SW 1271 (cell line): ENCODE measurements at regions not wholly inside any gene's neighbourhood (a gene's known extent, or its start where the extent isn't known, plus 50 kb on each side); places are given as distances from the start of the nearest gene placed in this dataset.
"Not testable (repeated sequence)": the region's sequence is repeated elsewhere in the genome, so short reads cannot be mapped to it uniquely, and the experiment has no call there.

Experiments used
- DNase-seq, 2 experiments: peaks; one replicate each; lab custom pipeline; 2025; lab: John Stamatoyannopoulos, UW

GRCh38 chr2:56021136-56021474, 97.5 kb upstream of the EFEMP1 start:
- no peak for DNase-seq

GRCh38 chr2:56021579-56021978, 98.0 kb upstream of the EFEMP1 start:
- DNase-seq, result no peak

- no peak for DNase-seq
These were observed 102.0 kb upstream of the EFEMP1 start for GRCh38 chr2:56025469-56026193.

GRCh38 chr2:56026828-56027227, 103.2 kb upstream of the EFEMP1 start:
- no peak for DNase-seq

- DNase-seq, result no peak
These were observed 106.5 kb upstream of the EFEMP1 start for GRCh38 chr2:56030062-56030461.

- no peak for DNase-seq
These were observed 107.3 kb upstream of the EFEMP1 start for GRCh38 chr2:56030901-56031300.

GRCh38 chr2:56034258-56034657, 110.7 kb upstream of the EFEMP1 start:
- DNase-seq, result no peak

- DNase-seq, result no peak
These were observed 116.6 kb upstream of the EFEMP1 start for GRCh38 chr2:56040189-56040588.

- DNase-seq, result no peak
These were observed 117.3 kb upstream of the EFEMP1 start for GRCh38 chr2:56040834-56041233.

- no peak for DNase-seq
These were observed 123.6 kb upstream of the EFEMP1 start for GRCh38 chr2:56047136-56047535.

GRCh38 chr2:56049233-56049845, 125.8 kb upstream of the EFEMP1 start:
- DNase-seq, result no peak

GRCh38 chr2:56053679-56054078, 130.1 kb upstream of the EFEMP1 start:
- no peak for DNase-seq

GRCh38 chr2:56055405-56055804, 128.4 kb upstream of the CCDC85A start:
- no peak for DNase-seq

GRCh38 chr2:56061327-56061726, 122.5 kb upstream of the CCDC85A start:
- DNase-seq, result not testable (repeated sequence)

- DNase-seq, result no peak
These were observed 115.0 kb upstream of the CCDC85A start for GRCh38 chr2:56068746-56069145.

GRCh38 chr2:56077359-56077915, 106.4 kb upstream of the CCDC85A start:
- DNase-seq, result peak in 1 of 2 experiments; percentile 28

- no peak for DNase-seq
These were observed 101.1 kb upstream of the CCDC85A start for GRCh38 chr2:56082665-56083064.

- no peak for DNase-seq
These were observed 99.5 kb upstream of the CCDC85A start for GRCh38 chr2:56084111-56084901.

- no peak for DNase-seq
These were observed 97.5 kb upstream of the CCDC85A start for GRCh38 chr2:56086336-56086735.

GRCh38 chr2:56088411-56088810, 95.4 kb upstream of the CCDC85A start:
- no peak for DNase-seq

GRCh38 chr2:56089931-56090330, 93.9 kb upstream of the CCDC85A start:
- no peak for DNase-seq

GRCh38 chr2:56099963-56100362, 83.8 kb upstream of the CCDC85A start:
- no peak for DNase-seq

GRCh38 chr2:56100791-56101312, 82.9 kb upstream of the CCDC85A start:
- DNase-seq, result no peak
